Left cardiac atrium (tissue), 4 donors: ENCODE measurements at regions not wholly inside any gene's neighbourhood (a gene's known extent, or its start where the extent isn't known, plus 50 kb on each side); places are given as distances from the start of the nearest gene placed in this dataset.

Experiments
- ATAC-seq, 2 donors: fragments of 200-7000 bp; cut with Tn5 transposase; one replicate each; pipeline ENCODE4 v1.9.1; 2020; ENCODE audit warnings: mild to moderate bottlenecking in 2 of 2, moderate library complexity in 2 of 2
- DNase-seq: peaks from one replicate; pipeline ENCODE4 v3.0.0-alpha.2; 2020
- intact Hi-C, 2 donors: fragments of 100-400 bp; cut with DNase I; formaldehyde crosslinking; loops; one replicate each; pipeline versions ENCODE4 v1.14.1 to v1.15.1; 2022 to 2023
- donor health status: DM: no; HTN: yes; CAD: no.
- donor health status: DM: no; HTN: yes; CAD: no; lungs with severe emphysema.
- donor health status: DM: yes; HTN: yes; CAD: no.
- donor health status: Dilated cardiomyopathy.

GRCh38 chr2:121998751-121999150 lies 243.3 kb downstream of the TSN start:
- ATAC-seq (no peak), DNase-seq (no peak)
- intact Hi-C loops, result no loop called here

GRCh38 chr2:121999264-121999663 lies 243.8 kb downstream of the TSN start:
- ATAC-seq (peak; percentile 5 to 47), DNase-seq (no peak)
- intact Hi-C loops, result no loop called here

GRCh38 chr2:122000556-122001340 lies 245.3 kb downstream of the TSN start:
- ATAC-seq, result no peak
- intact Hi-C loops, result no loop called here

GRCh38 chr2:122001441-122001874 lies 246.0 kb downstream of the TSN start:
- ATAC-seq, result no peak
- no peak for DNase-seq
- intact Hi-C loops, result no loop called here

More at GRCh38 chr2:122000556-122001340, 245.3 kb downstream of the TSN start:
- DNase-seq, result no peak

GRCh38 chr2:122003196-122003940 lies 247.9 kb downstream of the TSN start:
- no peak for DNase-seq
- ATAC-seq, result no peak
- intact Hi-C loops, result no loop called here

DNA sequence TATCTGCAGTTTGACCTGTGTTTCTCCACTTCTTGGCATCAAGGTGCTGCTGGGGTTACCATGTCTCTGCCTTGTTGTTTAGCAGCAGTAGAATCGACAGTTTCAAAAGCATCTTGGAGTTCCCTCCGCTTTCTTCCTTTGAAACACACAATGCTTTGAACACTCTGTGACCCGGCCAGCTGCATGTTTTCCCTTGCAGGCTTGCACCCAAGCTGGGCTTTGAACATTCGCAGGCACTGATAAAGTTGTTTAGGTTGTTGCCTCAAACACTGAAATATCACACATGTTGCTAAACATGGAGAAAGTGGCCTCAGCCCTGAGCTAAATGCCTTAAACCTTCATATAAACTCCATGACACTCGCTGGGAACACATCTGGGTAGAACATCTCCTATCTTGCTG lies 251.7 kb downstream of the TSN start:
- intact Hi-C loops, result no loop called here
- ATAC-seq (no peak), DNase-seq (no peak)

DNA sequence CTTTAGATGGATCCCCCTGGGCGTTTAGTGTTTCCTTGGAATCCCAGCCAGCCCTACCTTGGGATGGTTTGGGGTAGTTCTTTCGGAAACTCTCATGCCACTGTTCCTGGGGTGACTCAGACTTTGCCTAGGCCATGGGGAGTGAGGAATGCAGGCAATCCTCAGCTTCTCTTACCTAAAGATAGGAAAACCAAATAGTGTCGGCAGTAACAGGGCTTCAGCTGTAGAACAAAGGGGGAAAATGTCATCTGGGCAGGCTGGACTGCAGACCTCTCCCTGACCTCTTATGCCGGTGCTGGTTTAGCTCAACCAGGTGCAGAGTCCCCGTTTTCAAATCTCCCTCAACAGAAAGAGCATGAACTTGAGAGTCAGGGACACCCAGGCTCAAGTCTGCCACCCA lies 252.1 kb downstream of the TSN start:
- intact Hi-C loops, result no loop called here
- no peak for DNase-seq
- no peak for ATAC-seq

GRCh38 chr2:122009561-122009960 lies 254.1 kb downstream of the TSN start:
- intact Hi-C loops, result no loop called here
- DNase-seq (no peak), ATAC-seq (no peak)

DNA sequence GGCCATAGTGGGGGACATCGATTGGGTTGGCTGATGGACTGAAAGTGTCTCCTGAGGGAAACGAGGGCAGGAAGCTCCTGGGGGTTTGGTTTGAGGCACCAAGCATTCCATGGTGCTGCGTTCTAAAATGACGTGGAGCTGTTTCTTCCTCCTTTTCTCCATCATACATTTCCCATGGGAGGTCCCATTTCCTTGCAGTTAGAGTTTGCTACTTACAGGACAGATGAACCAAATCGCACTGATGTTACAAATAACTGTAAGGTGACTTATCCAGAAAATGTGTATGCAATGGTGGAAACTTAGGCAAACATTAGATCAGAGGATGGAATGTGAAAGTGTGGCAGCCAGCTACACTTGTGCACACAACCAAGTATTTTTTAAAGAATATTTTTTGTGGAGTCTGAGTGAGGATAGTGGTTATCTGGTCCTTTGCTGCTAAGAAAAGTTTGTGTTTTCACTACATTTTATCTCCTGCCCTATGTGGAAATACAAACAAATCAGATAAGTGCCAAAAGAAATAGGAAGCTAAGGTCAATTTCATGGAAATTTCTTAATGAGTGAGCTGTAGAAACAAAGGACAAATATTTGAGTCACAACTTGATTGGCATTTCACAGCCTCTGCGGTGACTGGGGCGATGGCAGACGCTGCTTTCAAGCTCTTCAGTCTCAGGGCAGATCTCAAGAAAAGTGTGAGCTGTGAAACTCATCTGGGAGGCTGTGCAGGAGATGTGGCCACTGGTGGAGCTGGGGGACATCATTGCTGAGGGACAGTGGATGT lies 256.2 kb downstream of the TSN start:
- ATAC-seq (no peak), DNase-seq (no peak)
- intact Hi-C loops, result no loop called here

DNA sequence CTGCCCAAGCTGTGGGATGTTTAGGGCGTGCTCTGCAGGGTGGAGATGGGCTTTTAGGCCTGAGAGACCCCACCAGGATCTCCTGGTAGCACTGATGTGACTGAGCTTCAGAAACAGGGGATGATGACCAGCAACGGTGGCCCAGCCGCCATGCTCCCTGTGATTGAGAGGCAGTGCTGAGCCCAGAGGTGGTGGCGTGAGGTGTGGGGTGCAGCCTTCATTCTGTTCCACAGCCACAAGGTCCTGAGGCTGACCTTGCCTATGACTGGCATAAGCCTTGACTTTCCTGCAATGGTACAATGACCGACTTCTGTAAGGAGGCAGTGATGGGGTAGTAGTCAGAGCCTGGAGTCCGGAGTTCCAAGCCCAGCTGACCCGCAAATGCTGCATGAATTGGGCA lies 263.3 kb downstream of the TSN start:
- ATAC-seq (no peak), DNase-seq (no peak)
- intact Hi-C loops, result no loop called here

DNA sequence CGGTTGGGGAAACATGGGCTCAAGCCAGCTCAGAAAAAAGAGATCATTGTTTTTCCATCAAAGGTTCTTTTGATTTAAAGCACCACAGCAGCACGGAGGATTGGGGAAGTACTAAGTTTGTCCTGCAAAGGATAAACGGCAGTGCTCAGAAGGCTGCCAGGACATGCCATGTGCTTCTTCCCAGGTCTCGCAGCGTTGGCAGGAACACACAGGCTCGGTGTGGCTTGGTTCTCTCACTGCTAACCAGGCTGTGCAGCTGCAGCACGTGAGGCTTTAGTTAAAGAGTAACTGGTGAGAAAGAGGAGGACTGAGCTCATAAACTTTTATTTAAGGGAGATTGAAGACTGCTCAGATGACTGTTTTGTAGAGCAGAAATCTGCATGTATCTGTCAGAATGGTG lies 264.3 kb downstream of the TSN start:
- intact Hi-C loops, result no loop called here
- no peak for DNase-seq
- ATAC-seq, result peak in 1 of 2 donors; percentile 47

GRCh38 chr2:122020377-122020776 lies 264.9 kb downstream of the TSN start:
- intact Hi-C loops, result no loop called here
- DNase-seq (no peak), ATAC-seq (no peak)

DNA sequence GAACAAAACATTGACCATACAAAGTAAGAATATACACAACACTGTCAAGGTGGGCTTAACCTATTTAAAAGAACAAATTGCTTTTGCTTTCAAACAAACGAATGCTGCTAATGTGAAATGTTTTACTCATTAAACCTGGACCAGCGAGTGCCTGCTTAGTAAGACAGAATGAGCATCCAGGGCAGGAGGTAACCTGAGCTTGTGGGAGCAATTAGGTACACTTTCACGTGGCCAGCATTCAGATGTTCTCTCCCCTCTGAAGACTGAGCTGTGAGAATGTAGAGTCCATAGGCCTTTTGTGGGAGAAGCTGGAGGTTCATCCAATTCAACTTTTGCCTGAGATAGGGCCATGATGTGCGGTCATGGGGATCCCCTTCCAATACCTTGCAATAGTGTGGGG lies 266.5 kb downstream of the TSN start:
- intact Hi-C loops, result no loop called here
- ATAC-seq, result no peak
- DNase-seq, result no peak

- intact Hi-C loops, result no loop called here
- no peak for ATAC-seq
- no peak for DNase-seq
Measured at GRCh38 chr2:122022531-122022930, 267.1 kb downstream of the TSN start.

- no peak for ATAC-seq
- no peak for DNase-seq
- intact Hi-C loops, result no loop called here
Measured at GRCh38 chr2:122023059-122023864, 267.8 kb downstream of the TSN start.

GRCh38 chr2:122027510-122028217 lies 272.2 kb downstream of the TSN start:
- intact Hi-C loops, result no loop called here
- DNase-seq, result no peak

GRCh38 chr2:122028371-122029100 lies 273.1 kb downstream of the TSN start:
- peak; percentile 41 to 92 for ATAC-seq
- intact Hi-C loops, result no loop called here

More at GRCh38 chr2:122027510-122028217, 272.2 kb downstream of the TSN start:
- ATAC-seq, result no peak

DNA sequence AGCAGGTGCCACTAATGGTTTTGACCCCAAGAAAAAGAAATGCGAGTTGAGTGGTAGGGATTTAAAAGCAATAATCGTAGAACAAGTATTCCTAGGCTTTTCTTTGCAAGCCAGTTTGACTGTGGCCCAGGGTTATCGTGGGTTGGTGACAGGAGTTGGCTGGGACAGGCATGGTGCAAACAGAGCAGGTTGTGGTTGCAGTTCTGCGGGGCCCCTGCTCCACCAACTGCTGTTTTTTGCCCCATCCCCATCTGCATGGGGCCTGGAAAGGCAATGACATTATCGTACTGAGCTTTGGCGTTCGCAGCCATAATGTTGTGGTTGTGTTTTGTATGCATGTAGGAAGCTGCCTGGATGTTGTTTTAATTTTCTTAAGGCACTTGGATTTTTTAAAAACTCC lies 274.0 kb downstream of the TSN start:
- ATAC-seq (no peak), DNase-seq (no peak)
- intact Hi-C loops, result no loop called here

More at GRCh38 chr2:122028371-122029100, 273.1 kb downstream of the TSN start:
- no peak for DNase-seq
